AML-193 (cell line): ENCODE measurements at regions not wholly inside any gene's neighbourhood (a gene's known extent, or its start where the extent isn't known, plus 50 kb on each side); places are given as distances from the start of the nearest gene placed in this dataset.
A peak's percentile ranks its signal among the peaks of the same experiment; 100 is the strongest.
"Not testable (repeated sequence)": the region's sequence is repeated elsewhere in the genome, so short reads cannot be mapped to it uniquely, and the experiment has no call there.

Experiments used
- DNase-seq, 2 experiments: peaks; one replicate each; lab custom pipeline; 2025; lab: John Stamatoyannopoulos, UW

DNA sequence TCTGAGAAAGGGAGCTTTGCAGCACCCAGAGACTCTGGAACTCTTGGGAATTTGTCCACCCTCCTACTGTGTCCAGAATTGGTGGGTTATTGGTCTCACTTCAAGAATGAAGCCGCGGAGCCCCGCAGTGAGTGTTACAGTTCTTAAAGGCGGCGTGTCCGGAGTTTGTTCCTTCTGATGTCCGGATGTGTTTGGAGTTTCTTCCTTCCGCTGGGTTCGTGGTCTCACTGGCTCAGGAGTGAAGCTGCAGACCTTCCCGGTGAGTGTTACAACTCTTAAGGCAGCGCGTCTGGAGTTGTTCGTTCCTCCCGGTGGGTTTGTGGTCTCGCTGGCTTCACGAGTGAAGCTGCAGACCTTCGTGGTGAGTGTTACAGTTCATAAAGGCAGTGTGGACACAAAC lies 824.7 kb downstream of the LRRTM4 start:
- DNase-seq, result not testable (repeated sequence)

- no peak for DNase-seq
These were observed 829.3 kb downstream of the LRRTM4 start for GRCh38 chr2:76692908-76693307.

- no peak for DNase-seq
These were observed 833.4 kb downstream of the LRRTM4 start for GRCh38 chr2:76688732-76689131.

- no peak for DNase-seq
These were observed 834.3 kb downstream of the LRRTM4 start for GRCh38 chr2:76687923-76688322.

GRCh38 chr2:76684756-76685155 lies 837.4 kb downstream of the LRRTM4 start:
- no peak for DNase-seq

DNA sequence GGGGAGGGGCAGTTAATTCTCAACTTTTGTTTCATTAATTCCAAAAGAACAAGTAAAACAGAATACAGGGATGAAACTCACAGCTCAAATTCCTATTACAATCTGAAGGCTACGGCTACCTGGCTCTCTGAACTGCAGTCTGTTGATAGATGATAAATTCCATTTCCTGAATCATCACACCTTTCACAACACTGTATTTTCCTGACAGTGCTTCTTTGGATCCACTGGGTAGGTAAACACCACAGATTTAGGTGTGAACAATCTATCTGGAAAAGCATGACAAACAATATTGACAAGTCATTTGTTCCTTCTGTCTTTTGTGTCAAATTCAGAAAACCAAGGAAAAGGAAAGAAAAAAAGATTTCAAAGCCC lies 843.2 kb downstream of the LRRTM4 start:
- DNase-seq, result no peak

- DNase-seq, result no peak
These were observed 843.7 kb downstream of the LRRTM4 start for GRCh38 chr2:76678383-76679024.

DNA sequence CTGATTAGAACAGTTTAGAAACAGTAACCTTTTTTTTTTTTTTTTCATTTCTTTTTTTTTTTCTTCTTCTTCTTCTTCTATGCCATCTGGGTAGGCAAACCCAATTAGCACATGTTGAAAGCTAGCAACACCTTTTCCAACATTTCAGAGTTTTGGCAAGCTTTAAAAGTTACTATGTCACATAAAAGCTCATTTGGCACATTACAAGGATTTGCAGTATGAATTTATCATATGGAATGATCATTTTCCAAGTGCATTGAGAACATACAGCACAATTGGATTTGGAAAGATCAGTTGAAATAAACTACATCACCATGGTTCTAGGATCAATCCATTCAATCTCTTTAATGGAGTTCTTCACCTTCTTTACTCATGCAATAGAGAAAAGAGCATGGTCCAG lies 847.0 kb downstream of the LRRTM4 start:
- no peak for DNase-seq

GRCh38 chr2:76672798-76673197 lies 849.4 kb downstream of the LRRTM4 start:
- DNase-seq, result no peak

GRCh38 chr2:76669966-76670465 lies 852.2 kb downstream of the LRRTM4 start:
- no peak for DNase-seq

DNA sequence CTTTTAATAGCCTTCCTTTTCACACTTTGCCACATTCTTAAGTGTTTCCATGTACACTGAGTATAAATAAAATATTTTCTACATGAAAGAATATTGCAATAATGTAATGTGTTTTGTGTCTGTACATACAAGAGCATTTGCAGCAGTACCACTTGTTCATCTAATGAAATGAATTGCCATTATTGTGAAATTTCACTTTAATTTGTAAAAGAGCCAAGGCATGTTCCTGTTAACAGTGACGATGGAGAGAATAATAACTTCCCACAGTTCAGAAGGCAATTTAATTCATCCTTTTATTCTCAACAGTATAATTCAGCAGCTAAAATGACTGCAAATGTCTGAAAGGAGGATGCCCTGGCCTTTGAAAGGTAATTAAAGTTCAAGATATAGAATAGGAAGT lies 853.9 kb downstream of the LRRTM4 start:
- no peak for DNase-seq

- no peak for DNase-seq
These were observed 854.3 kb downstream of the LRRTM4 start for GRCh38 chr2:76667821-76668271.

DNA sequence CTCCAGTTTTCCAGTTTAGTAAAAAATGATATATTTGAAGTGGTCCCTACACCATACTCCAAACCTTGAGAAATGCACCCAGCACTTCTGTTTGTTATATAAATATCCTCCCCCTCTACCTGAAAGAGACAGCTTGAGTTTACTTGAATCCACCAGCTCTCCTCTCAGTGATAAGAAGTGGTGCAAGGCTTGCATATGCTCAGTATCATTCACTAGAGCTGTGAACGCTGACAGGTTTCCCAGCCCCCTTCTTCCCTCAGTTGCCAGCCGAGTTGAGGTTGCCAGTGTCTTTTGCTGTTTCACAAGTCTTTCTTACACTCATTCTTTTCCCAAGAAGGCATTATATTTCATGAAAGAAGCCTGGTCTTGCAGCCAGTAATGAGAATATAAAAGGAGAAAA lies 880.0 kb downstream of the LRRTM4 start:
- DNase-seq, result no peak

- DNase-seq, result no peak
These were observed 880.7 kb downstream of the LRRTM4 start for GRCh38 chr2:76641506-76641905.

GRCh38 chr2:76640905-76641304 lies 881.3 kb downstream of the LRRTM4 start:
- DNase-seq, result no peak

DNA sequence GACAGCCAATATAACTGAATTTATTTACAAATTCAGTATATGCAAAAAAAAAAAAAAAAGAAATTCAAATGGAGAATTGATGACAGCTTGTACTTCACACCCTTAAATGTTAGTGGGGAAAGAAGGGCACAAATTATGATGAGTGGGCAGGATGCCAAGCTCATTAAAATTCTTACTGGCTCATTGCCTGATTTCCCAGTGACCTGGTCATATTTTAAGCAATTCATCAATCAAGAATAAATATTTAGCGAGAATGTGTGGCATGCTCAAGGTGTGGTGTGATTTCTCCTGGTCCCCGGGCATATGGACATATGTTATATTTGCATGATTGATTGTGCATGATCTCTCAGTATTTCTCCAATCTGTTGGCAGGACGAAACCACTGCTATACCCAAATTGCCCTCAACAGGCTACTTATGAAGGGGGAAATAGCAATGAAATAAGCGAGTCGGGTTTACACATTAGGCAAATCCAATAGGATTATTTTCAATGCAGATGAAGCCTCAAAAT lies 883.0 kb downstream of the LRRTM4 start:
- no peak for DNase-seq

GRCh38 chr2:76633276-76633921 lies 888.8 kb downstream of the LRRTM4 start:
- no peak for DNase-seq

GRCh38 chr2:76625101-76625500 lies 897.1 kb downstream of the LRRTM4 start:
- no peak for DNase-seq

GRCh38 chr2:76613330-76613729 lies 902.6 kb upstream of the GCFC2 start:
- no peak for DNase-seq

DNA sequence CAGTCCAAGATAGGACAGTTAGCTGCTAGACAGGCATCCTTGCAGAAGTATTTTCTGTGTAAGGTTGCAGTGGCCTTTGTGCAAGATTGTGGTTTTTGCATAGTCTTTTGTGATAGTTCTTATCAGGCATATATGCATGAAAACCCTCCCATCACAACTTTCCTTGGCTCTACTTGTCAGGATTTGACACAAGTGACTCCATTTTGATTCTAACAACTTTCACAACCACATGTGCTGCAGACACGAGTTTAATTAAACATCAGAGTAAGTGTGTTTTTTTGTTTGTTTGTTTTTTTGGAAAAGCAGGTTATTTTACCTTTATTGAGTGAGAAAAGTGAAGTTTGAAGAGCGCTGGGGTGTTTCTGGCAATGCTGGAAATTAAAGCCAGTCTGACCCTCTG lies 902.0 kb upstream of the GCFC2 start:
- DNase-seq, result no peak

DNA sequence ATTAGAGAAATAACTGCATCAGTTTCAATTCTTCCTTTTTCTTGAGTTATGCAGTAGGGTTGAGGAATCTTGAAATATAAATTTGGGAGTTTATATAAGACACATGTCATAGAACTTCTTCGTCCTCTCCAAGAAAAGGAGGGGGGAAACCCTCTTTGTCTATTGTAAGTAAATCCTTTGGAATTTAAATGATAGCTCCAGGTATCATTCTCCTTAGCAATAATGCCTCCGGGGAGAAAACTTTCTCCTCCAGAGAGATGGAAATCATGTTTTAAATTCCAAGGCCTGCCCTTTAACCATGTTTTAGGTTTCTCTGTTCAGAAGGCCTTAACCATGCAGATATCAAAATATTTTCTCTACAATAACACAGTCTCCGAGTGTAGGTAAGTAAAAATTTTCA lies 899.7 kb upstream of the GCFC2 start:
- DNase-seq, result no peak

DNA sequence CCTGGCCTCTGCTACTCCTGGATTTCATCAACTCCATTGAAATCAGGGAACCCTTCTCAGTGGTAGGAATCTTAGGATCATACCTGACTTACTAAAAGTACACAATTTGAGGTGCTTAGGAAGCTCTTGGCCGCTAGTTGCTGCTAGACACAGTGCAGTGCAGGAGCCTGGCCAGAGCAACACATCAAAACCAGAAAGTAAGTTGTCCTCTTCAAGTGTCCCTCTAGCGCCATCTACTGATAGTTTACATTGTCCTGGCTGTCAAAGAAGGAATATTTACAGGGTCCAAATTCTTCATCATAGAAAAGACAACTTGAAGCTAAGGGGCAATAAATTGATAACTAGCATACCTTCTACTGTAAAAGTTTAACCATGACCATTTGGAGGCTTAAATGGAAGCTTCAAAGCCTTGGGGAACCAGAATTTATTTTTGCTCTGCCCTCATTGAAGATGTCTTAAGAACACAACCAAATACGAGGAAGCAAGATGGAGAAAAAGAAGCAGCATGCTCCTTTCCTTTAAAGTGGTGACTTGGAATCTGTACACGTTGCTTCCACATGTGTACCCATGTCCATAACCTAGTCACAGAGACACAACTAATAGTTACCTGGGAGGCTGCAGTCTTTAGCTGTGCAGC lies 889.1 kb upstream of the GCFC2 start:
- DNase-seq, result peak; percentile 69 to 75

DNA sequence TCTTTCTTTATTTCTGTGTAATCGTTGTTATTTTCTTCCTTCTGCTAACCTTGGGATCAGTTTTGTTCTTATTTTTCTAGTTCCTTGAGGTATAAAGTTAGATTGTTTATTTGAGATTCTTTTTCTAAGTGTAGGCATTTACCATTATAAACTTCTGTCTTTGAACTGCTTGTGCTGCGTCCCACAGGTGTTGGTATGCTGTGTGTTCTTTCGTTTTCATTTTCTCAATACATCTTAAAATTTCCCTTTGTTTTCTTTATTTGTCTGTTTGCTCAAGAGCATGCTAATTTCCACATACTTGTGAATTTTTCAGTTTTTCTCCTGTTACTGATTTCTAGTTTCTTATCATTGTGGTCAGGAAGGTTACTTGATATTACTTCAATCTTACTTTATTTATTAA lies 873.8 kb upstream of the GCFC2 start:
- DNase-seq, result no peak
